OCI-LY3 (cell line): ENCODE measurements at regions not wholly inside any gene's neighbourhood (a gene's known extent, or its start where the extent isn't known, plus 50 kb on each side); places are given as distances from the start of the nearest gene placed in this dataset.

Experiments used
- CTCF ChIP-seq: fragments of 200-600, 300-600 bp; sonication (generic); IDR thresholded peaks from 2 replicates; pipeline ENCODE4 v1.5.1; 2014; ENCODE audit warnings: antibody characterized with exemption, low read length, low read depth
- EZH2phosphoT487 ChIP-seq: fragments of 200-600 bp; shearing (Covaris generic); IDR thresholded peaks from 2 replicates; pipeline ENCODE4 v1.6.1; 2018; ENCODE audit warnings: antibody characterized with exemption, mixed run types, low read depth

GRCh38 chr5:68592351-68592750, 376.8 kb downstream of the PIK3R1 start:
- TF ChIP-seq CTCF (no peak), EZH2phosphoT487 (no peak)
